Uterus (tissue), 2 donors: ENCODE measurements at regions not wholly inside any gene's neighbourhood (a gene's known extent, or its start where the extent isn't known, plus 50 kb on each side); places are given as distances from the start of the nearest gene placed in this dataset.

Experiments used
- POLR2A ChIP-seq, 2 donors: fragments of 450-650 bp; IDR thresholded peaks; one replicate each; pipeline ENCODE4 v1.6.1; 2016; ENCODE audit warnings: antibody characterized with exemption in 2 of 2, mild to moderate bottlenecking in 1 of 2, moderate library complexity in 1 of 2
- TF ChIP-seq, protein P1 (sequence below), 4 experiments: fragments of 200-600 bp in 2 of 4; fragments of 450-650 bp in 2 of 4; sonication (generic) in 2 of 4; IDR thresholded peaks; one replicate each; pipeline ENCODE4 v1.5.1; 2016 to 2019; ENCODE audit warnings: antibody characterized with exemption in 4 of 4, mild to moderate bottlenecking in 2 of 4, moderate library complexity in 1 of 4

DNA sequence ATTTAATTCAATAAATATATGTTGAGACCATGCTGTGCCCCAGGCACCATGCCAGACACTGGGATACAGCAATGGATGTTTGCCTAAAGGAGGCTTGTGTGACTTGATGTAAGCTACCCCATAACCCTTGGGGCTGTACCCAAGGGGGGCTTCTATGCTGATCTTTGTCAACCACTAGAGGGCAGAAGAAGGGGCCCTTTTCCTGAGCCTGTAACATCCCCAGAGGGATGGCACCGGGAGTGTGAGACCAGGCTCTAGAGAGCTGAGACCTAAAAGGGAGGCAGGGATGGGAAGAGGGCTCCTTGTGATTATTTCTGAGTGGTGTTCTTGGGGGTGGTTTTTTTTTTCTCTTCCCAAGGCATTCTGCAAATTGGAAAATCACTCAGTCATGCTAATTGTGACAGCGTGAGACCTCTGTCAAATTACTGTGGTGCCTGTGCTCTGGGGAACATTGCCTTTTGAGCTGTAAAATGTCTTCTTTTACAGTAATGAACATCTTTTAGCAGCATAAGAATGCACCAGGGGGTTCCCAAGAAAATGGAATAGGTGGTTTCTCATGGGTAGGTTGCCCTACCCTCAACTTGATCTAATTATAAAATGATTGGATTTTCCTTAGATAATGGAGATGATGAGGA is 138.7 kb upstream of the SLC24A3 start:
- TF ChIP-seq, protein P1, sequence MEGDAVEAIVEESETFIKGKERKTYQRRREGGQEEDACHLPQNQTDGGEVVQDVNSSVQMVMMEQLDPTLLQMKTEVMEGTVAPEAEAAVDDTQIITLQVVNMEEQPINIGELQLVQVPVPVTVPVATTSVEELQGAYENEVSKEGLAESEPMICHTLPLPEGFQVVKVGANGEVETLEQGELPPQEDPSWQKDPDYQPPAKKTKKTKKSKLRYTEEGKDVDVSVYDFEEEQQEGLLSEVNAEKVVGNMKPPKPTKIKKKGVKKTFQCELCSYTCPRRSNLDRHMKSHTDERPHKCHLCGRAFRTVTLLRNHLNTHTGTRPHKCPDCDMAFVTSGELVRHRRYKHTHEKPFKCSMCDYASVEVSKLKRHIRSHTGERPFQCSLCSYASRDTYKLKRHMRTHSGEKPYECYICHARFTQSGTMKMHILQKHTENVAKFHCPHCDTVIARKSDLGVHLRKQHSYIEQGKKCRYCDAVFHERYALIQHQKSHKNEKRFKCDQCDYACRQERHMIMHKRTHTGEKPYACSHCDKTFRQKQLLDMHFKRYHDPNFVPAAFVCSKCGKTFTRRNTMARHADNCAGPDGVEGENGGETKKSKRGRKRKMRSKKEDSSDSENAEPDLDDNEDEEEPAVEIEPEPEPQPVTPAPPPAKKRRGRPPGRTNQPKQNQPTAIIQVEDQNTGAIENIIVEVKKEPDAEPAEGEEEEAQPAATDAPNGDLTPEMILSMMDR (IDR thresholded peaks at IDR 0.05), result peak in 1 of 4 experiments; percentile 15
- TF ChIP-seq POLR2A (IDR thresholded peaks at IDR 0.05), result no peak
